HK-2 (cell line): ENCODE measurements at regions not wholly inside any gene's neighbourhood (a gene's known extent, or its start where the extent isn't known, plus 50 kb on each side); places are given as distances from the start of the nearest gene placed in this dataset.
"Not testable (repeated sequence)": the region's sequence is repeated elsewhere in the genome, so short reads cannot be mapped to it uniquely, and the experiment has no call there.

Source experiments
- DNase-seq: peaks from one replicate; pipeline ENCODE4 v3.0.0-alpha.2; 2018; ENCODE audit not compliant: unreplicated experiment

- DNase-seq, result no peak
Observed at GRCh38 chr1:198411240-198411639, 129.2 kb downstream of the ATP6V1G3 start.

DNA sequence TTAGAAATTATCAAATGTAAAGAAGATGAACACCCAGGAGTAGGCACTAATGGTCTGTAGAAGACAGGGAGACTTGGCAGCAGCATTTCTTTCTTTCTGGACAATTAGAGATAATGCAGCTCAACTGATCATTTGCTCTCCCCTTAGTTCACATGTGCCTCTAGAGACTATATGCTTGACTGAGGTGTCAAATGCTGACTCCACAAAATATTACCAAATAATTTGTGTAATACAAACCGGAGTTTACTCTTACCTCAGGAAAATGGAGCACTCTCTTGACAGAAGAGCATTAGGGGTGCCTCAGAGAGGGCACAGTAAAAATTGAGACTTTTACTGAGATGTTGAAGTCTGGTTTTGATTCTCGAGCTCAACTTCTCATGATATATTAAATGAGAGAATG lies 131.8 kb downstream of the ATP6V1G3 start:
- no peak for DNase-seq

GRCh38 chr1:198404632-198405031 lies 135.8 kb downstream of the ATP6V1G3 start:
- DNase-seq, result not testable (repeated sequence)

DNA sequence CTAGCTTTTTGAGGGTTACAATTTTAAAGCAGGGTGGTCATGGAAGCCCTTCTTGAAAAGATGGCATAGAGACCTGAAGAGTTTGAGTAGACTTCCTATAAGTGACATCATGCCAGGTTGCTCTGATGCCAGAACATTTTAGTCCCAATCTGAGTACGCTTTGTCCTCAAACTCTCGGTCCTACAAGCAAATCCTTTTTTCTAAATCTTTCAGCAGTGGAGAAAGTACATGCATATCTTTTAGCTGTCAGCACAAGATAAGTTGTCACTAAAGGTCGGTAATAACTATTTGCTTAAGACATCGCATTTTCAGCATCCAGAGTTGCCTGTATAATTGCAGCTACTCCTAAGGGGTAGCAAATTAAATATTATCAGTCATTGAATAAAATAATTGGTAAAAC lies 140.4 kb downstream of the ATP6V1G3 start:
- DNase-seq, result no peak

- no peak for DNase-seq
Observed at GRCh38 chr1:198399452-198399851, 141.0 kb downstream of the ATP6V1G3 start.

GRCh38 chr1:198397208-198397808 lies 143.2 kb downstream of the ATP6V1G3 start:
- no peak for DNase-seq

- no peak for DNase-seq
Observed at GRCh38 chr1:198391393-198392020, 149.0 kb downstream of the ATP6V1G3 start.

GRCh38 chr1:198387587-198387986 lies 152.9 kb downstream of the ATP6V1G3 start:
- no peak for DNase-seq

- DNase-seq, result no peak
Observed at GRCh38 chr1:198380275-198380674, 160.2 kb downstream of the ATP6V1G3 start.

- DNase-seq, result no peak
Observed at GRCh38 chr1:198377702-198378101, 162.8 kb downstream of the ATP6V1G3 start.

GRCh38 chr1:198374288-198374687 lies 166.2 kb downstream of the ATP6V1G3 start:
- DNase-seq, result no peak

DNA sequence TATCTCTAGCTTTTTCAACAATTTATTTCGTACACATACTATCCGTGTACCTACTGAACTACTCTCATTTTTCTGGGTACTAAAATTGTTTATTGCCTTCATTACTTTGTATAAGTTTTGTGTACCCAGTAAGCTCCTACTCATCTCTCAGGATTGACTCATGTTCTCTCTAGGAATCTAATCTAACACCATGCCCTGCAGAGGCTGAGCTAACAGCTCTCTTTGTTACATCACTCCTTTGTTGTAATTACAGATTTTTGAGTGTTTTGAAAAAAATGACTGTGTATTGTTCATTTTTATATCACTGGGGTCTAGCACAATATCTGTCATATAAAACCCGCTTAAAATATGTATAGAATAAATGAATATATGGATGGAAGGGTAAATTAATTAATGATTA lies 167.1 kb downstream of the ATP6V1G3 start:
- DNase-seq, result no peak
